ENCODE measurements at regions not wholly inside any gene's neighbourhood (a gene's known extent, or its start where the extent isn't known, plus 50 kb on each side); places are given as distances from the start of the nearest gene placed in this dataset.
A peak's percentile ranks its signal among the peaks of the same experiment; 100 is the strongest.

DNA sequence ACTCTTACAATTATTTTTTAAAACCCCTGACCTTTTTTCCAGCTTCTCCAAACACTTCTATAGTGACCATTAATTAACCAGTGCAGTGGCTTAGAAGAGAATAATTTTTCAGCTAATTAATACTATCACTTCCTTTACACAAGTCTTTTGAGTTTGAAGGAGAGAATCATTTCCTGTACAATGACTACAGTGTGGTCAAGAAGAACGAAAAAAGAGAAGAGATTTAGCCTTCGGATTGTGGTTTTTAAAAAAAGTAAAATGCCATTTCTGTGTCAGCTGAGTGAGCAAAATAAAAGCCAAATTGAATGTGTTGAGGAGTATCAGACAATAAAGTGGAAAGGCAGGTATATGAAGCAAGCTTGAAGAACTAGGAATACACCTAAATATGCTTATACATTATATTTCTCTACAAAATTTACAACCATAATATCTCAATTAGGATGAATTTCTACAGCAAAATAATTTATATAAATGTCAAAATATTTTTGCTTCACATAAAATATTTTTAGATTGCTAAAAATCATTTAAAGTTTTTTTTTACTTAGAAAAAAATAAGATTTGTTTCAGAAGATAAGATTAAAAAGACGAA is 1155.2 kb upstream of the CNTN5 start:
- WGBS (ENCODE audit: missing lambda C conversion rate) = 2% methylated on average over 3 of the region's 3 CpGs
- Histone ChIP-seq H3K27ac (no peak overlapping the region), H3K9me3 (no peaks in the 10 kb centered on the region), H3K4me3 (no peak overlapping the region), H3K4me2 (no peak overlapping the region), H3K4me1 (no peaks in the 10 kb centered on the region)
- no peak for DNase-seq (ENCODE audit: low read depth in 1 of 2, low spot score in 1 of 2)
- TF ChIP-seq MAFK (IDR thresholded peaks at IDR 0.05; ENCODE audit: partially characterized antibody) = peak; percentile 19
- TF ChIP-seq, protein P1, sequence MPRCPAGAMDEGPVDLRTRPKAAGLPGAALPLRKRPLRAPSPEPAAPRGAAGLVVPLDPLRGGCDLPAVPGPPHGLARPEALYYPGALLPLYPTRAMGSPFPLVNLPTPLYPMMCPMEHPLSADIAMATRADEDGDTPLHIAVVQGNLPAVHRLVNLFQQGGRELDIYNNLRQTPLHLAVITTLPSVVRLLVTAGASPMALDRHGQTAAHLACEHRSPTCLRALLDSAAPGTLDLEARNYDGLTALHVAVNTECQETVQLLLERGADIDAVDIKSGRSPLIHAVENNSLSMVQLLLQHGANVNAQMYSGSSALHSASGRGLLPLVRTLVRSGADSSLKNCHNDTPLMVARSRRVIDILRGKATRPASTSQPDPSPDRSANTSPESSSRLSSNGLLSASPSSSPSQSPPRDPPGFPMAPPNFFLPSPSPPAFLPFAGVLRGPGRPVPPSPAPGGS (IDR thresholded peaks at IDR 0.05) = no peak
- no peak for FAIRE-seq
- CTCF ChIA-PET = no interaction called here
- POLR2A ChIA-PET = no interaction called here
- no peak for ATAC-seq

GRCh38 chr11:97871816-97872215 is 1148.9 kb upstream of the CNTN5 start:
- no peak for DNase-seq (ENCODE audit: low read depth in 1 of 2, low spot score in 1 of 2)
- ATAC-seq = no peak
- ChIA-PET CTCF (no interaction called here), POLR2A (no interaction called here)
- Histone ChIP-seq H3K9me3 (no peaks in the 10 kb centered on the region), H3K4me3 (no peak overlapping the region), H3K4me2 (no peak overlapping the region), H3K4me1 (no peaks in the 10 kb centered on the region), H3K27ac (no peak overlapping the region)
- TF ChIP-seq ELK1 (IDR thresholded peaks at IDR 0.05; ENCODE audit: low read depth, low read length) (no peak), FOSB (CRISPR knock-in tag; IDR thresholded peaks at IDR 0.05) (no peak), KDM5A (IDR thresholded peaks at IDR 0.05) (no peak), RARB (CRISPR knock-in tag; IDR thresholded peaks at IDR 0.05) (no peak), KDM1A (IDR thresholded peaks at IDR 0.05; ENCODE audit: low read depth) (no peak), MAFK (IDR thresholded peaks at IDR 0.05; ENCODE audit: partially characterized antibody) (no peak), TP53 (CRISPR knock-in tag; IDR thresholded peaks at IDR 0.05) (no peak), POLR2A (IDR thresholded peaks at IDR 0.05; ENCODE audit: low read length) (no peak), CEBPB (IDR thresholded peaks at IDR 0.05) (no peak), MAZ (IDR thresholded peaks at IDR 0.05; ENCODE audit: borderline replicate concordance, low read depth, low read length) (no peak), RCOR1 (IDR thresholded peaks at IDR 0.05; ENCODE audit: low read depth, low read length) (no peak), USF2 (IDR thresholded peaks at IDR 0.05) (no peak), BHLHE40 (IDR thresholded peaks at IDR 0.05; ENCODE audit: low read depth, low read length) (no peak), HOXB5 (CRISPR knock-in tag; IDR thresholded peaks at IDR 0.05) (no peak)
- TF ChIP-seq, protein P2, sequence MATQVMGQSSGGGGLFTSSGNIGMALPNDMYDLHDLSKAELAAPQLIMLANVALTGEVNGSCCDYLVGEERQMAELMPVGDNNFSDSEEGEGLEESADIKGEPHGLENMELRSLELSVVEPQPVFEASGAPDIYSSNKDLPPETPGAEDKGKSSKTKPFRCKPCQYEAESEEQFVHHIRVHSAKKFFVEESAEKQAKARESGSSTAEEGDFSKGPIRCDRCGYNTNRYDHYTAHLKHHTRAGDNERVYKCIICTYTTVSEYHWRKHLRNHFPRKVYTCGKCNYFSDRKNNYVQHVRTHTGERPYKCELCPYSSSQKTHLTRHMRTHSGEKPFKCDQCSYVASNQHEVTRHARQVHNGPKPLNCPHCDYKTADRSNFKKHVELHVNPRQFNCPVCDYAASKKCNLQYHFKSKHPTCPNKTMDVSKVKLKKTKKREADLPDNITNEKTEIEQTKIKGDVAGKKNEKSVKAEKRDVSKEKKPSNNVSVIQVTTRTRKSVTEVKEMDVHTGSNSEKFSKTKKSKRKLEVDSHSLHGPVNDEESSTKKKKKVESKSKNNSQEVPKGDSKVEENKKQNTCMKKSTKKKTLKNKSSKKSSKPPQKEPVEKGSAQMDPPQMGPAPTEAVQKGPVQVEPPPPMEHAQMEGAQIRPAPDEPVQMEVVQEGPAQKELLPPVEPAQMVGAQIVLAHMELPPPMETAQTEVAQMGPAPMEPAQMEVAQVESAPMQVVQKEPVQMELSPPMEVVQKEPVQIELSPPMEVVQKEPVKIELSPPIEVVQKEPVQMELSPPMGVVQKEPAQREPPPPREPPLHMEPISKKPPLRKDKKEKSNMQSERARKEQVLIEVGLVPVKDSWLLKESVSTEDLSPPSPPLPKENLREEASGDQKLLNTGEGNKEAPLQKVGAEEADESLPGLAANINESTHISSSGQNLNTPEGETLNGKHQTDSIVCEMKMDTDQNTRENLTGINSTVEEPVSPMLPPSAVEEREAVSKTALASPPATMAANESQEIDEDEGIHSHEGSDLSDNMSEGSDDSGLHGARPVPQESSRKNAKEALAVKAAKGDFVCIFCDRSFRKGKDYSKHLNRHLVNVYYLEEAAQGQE (IDR thresholded peaks at IDR 0.05) = no peak
- TF ChIP-seq, protein P3, sequence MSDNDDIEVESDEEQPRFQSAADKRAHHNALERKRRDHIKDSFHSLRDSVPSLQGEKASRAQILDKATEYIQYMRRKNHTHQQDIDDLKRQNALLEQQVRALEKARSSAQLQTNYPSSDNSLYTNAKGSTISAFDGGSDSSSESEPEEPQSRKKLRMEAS (IDR thresholded peaks at IDR 0.05) = no peak
- TF ChIP-seq, protein P4, sequence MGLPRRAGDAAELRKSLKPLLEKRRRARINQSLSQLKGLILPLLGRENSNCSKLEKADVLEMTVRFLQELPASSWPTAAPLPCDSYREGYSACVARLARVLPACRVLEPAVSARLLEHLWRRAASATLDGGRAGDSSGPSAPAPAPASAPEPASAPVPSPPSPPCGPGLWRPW (IDR thresholded peaks at IDR 0.05) = no peak
- FAIRE-seq = no peak

All from A549 (cell line).